ENCODE measurements at regions not wholly inside any gene's neighbourhood (a gene's known extent, or its start where the extent isn't known, plus 50 kb on each side); places are given as distances from the start of the nearest gene placed in this dataset.

- no peak for DNase-seq
- CTCF ChIA-PET, result no interaction called here
- intact Hi-C loops (cut with micrococcal nuclease; ENCODE audit: unreplicated experiment), result no loop called here
- Mint-ChIP-seq H3K27me3 (ENCODE audit: unreplicated experiment) (peaks cover 12% of the 10 kb centered on the region), H3K27ac (ENCODE audit: unreplicated experiment) (no peak overlapping the region), H3K36me3 (ENCODE audit: insufficient read depth, unreplicated experiment) (no peaks in the 10 kb centered on the region), H3K9me3 (ENCODE audit: low read depth, unreplicated experiment) (peaks cover 10% of the 10 kb centered on the region), H3K4me3 (ENCODE audit: low read depth, unreplicated experiment) (no peak overlapping the region), H3K4me1 (ENCODE audit: low read depth, unreplicated experiment) (no peaks in the 10 kb centered on the region)
- TF ChIP-seq CTCF (IDR thresholded peaks at IDR 0.05; ENCODE audit: unreplicated experiment), result no peak
- no TSS peak for BruUV-seq (replicated peaks)
Measured at GRCh38 chr11:35868491-35868890, 75.4 kb upstream of the LDLRAD3 start.

- CTCF ChIA-PET, result no interaction called here
- Mint-ChIP-seq H3K4me3 (ENCODE audit: low read depth, unreplicated experiment) (no peak overlapping the region), H3K9me3 (ENCODE audit: low read depth, unreplicated experiment) (peaks cover under 1% of the 10 kb centered on the region), H3K36me3 (ENCODE audit: insufficient read depth, unreplicated experiment) (no peaks in the 10 kb centered on the region), H3K27ac (ENCODE audit: unreplicated experiment) (no peak overlapping the region), H3K27me3 (ENCODE audit: unreplicated experiment) (peaks cover 18% of the 10 kb centered on the region), H3K4me1 (ENCODE audit: low read depth, unreplicated experiment) (no peaks in the 10 kb centered on the region)
- intact Hi-C loops (cut with micrococcal nuclease; ENCODE audit: unreplicated experiment), result no loop called here
- no TSS peak for BruUV-seq (replicated peaks)
- DNase-seq, result peak; percentile 4
- TF ChIP-seq CTCF (IDR thresholded peaks at IDR 0.05; ENCODE audit: unreplicated experiment), result no peak
Measured at GRCh38 chr11:35873721-35874120, 70.1 kb upstream of the LDLRAD3 start.

- no peaks in the 10 kb centered on the region for H3K9me3 Mint-ChIP-seq (ENCODE audit: low read depth, unreplicated experiment)
- no TSS peak for BruUV-seq (replicated peaks)
- no peak for TF ChIP-seq CTCF (IDR thresholded peaks at IDR 0.05; ENCODE audit: unreplicated experiment)
- H3K27ac Mint-ChIP-seq (ENCODE audit: unreplicated experiment), result no peak overlapping the region
- DNase-seq, result no peak
- no peaks in the 10 kb centered on the region for H3K36me3 Mint-ChIP-seq (ENCODE audit: insufficient read depth, unreplicated experiment)
- CTCF ChIA-PET, result no interaction called here
- H3K4me3 Mint-ChIP-seq (ENCODE audit: low read depth, unreplicated experiment), result no peak overlapping the region
- intact Hi-C loops (cut with micrococcal nuclease; ENCODE audit: unreplicated experiment), result no loop called here
- H3K27me3 Mint-ChIP-seq (ENCODE audit: unreplicated experiment), result peaks cover 30% of the 10 kb centered on the region
- H3K4me1 Mint-ChIP-seq (ENCODE audit: low read depth, unreplicated experiment), result no peaks in the 10 kb centered on the region
Measured at GRCh38 chr11:35874751-35875450, 69.0 kb upstream of the LDLRAD3 start.

- CTCF ChIA-PET, result no interaction called here
- no peak overlapping the region for H3K4me3 Mint-ChIP-seq (ENCODE audit: low read depth, unreplicated experiment)
- no peak overlapping the region for H3K27ac Mint-ChIP-seq (ENCODE audit: unreplicated experiment)
- H3K36me3 Mint-ChIP-seq (ENCODE audit: insufficient read depth, unreplicated experiment), result no peaks in the 10 kb centered on the region
- no peak for TF ChIP-seq CTCF (IDR thresholded peaks at IDR 0.05; ENCODE audit: unreplicated experiment)
- peaks cover 35% of the 10 kb centered on the region for H3K27me3 Mint-ChIP-seq (ENCODE audit: unreplicated experiment)
- intact Hi-C loops (cut with micrococcal nuclease; ENCODE audit: unreplicated experiment), result no loop called here
- no peaks in the 10 kb centered on the region for H3K9me3 Mint-ChIP-seq (ENCODE audit: low read depth, unreplicated experiment)
- no peak for DNase-seq
- BruUV-seq (replicated peaks), result no TSS peak
- H3K4me1 Mint-ChIP-seq (ENCODE audit: low read depth, unreplicated experiment), result no peaks in the 10 kb centered on the region
Measured at GRCh38 chr11:35875466-35875865, 68.4 kb upstream of the LDLRAD3 start.

All from Calu3 (cell line).